SK-N-MC (cell line): ENCODE measurements at regions not wholly inside any gene's neighbourhood (a gene's known extent, or its start where the extent isn't known, plus 50 kb on each side); places are given as distances from the start of the nearest gene placed in this dataset.

Experiments
- EZH2 ChIP-seq: fragments of 200-600 bp; sonication (generic); IDR thresholded peaks from one replicate; pipeline ENCODE4 v1.6.1; 2017; ENCODE audit warnings: antibody characterized with exemption
- FOXP2 ChIP-seq: optimal IDR thresholded peaks from 2 replicates; pipeline ENCODE3; 2011; ENCODE audit warnings: mild to moderate bottlenecking, moderate library complexity; ENCODE audit not compliant: insufficient read depth; ENCODE audit errors: extremely low read length, control extremely low read depth
- POLR2AphosphoS5 ChIP-seq: IDR thresholded peaks from 2 replicates; pipeline ENCODE4 v1.6.1; 2012; ENCODE audit warnings: mild to moderate bottlenecking, low read depth, low read length, borderline replicate concordance

GRCh38 chr2:12448846-12449505, 267.8 kb upstream of the TRIB2 start:
- TF ChIP-seq EZH2 = no peak
- no peak for TF ChIP-seq POLR2AphosphoS5
- no peak for TF ChIP-seq FOXP2
